Daoy (cell line): ENCODE measurements at regions not wholly inside any gene's neighbourhood (a gene's known extent, or its start where the extent isn't known, plus 50 kb on each side); places are given as distances from the start of the nearest gene placed in this dataset.
"Not testable (repeated sequence)": the region's sequence is repeated elsewhere in the genome, so short reads cannot be mapped to it uniquely, and the experiment has no call there.

Experiments
- DNase-seq: peaks from one replicate; pipeline ENCODE4 v3.0.0-alpha.2; 2015; ENCODE audit warnings: low read depth

DNA sequence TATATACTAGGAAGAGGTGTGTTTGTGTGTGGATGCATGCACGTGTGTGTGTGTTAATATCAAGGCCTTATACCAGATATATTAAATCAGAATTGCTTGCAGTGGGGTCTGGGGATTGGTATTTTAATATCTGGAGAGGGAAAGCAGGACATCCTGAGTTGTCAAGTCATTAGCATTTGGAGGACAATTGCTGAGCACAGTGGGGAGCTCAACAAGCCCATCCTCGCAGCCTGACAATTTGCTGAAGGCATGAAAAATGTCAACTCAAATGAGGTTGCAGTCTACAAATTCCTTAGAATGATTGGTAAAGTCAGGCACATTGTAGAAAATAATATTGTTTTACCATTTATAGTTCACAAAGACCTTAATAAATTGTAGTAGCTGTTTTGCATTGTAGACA lies 627.4 kb downstream of the LRRC70 start:
- no peak for DNase-seq

DNA sequence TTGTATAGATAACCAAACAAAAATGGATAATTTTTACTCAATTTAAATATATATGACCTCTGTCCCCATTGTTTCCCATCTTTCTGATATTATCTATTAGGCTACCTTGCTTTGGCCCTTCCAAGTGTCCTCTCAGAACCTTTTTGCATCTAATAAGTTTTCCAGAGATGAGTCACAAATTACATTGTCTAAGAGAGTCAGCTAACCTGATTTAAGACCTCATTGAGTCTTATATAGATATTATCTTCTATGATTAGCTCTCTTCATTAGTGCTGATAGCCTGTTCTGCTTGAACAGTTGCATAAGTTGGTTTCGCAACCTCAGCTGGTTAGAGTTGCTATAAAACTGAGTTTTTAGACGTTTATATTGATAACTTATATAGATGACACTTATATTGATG lies 623.1 kb downstream of the LRRC70 start:
- DNase-seq: no peak

DNA sequence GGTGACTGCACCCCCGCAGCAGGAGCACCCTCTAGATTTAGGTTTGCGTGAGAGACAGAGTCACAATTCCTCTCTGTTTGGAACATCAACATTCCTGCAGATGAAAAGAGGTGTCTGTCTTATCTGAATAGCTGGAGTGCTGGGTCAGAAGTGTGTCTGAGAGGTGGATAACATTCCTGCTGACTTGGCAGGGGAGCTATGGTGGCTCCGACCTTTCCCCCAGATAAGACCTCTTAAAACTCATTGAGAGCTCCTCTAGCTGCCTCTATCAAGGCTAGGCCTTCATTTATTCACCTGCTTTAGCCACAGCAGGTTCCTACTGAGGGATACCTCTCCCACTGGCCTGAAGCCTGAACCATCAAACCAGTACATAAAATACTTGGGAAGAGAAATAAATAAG lies 615.5 kb downstream of the LRRC70 start:
- no peak for DNase-seq

- DNase-seq: not testable (repeated sequence)
Measured at GRCh38 chr5:63180190-63180589, 601.6 kb downstream of the LRRC70 start.

GRCh38 chr5:63175850-63176249 lies 597.2 kb downstream of the LRRC70 start:
- no peak for DNase-seq

- no peak for DNase-seq
Measured at GRCh38 chr5:63170486-63170885, 591.9 kb downstream of the LRRC70 start.

GRCh38 chr5:63164838-63165535 lies 586.4 kb downstream of the LRRC70 start:
- DNase-seq: no peak

- DNase-seq: no peak
Measured at GRCh38 chr5:63164339-63164738, 585.7 kb downstream of the LRRC70 start.

DNA sequence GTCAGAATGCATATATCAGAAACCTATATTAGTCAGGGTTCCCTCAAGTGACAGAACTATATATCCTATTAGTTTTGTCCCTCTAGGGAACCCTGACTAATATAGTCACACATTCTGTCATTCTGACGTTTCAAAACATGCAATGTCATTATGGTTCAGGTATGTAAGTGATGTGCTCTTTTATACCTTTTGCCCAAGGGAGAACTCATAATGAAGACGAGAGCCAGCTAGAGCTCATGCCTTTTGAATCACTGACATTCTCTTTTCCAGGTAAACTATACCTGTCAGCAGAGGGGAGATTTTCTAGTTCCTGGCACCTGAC lies 576.7 kb downstream of the LRRC70 start:
- DNase-seq: no peak

GRCh38 chr5:63154476-63155309 lies 576.1 kb downstream of the LRRC70 start:
- DNase-seq: no peak

DNA sequence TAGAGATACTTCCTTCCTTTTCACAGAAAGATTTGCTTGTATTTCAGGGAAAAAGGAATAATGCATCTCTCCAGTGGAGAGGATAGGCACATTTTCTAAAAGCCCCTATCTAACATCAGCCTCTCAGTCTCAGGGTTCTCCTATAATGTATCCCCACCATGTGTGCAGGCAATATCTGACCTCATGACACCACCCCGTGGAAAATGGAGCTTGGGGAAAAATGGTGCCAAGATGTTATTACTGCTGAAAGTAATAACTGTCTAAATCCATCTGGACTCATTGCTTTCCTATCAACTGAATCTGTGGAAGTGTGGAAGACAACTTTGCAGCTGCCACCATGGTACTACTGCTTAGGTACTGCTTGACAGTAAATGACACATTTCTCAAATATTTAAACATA lies 574.3 kb downstream of the LRRC70 start:
- DNase-seq: no peak

- no peak for DNase-seq
Measured at GRCh38 chr5:63145167-63145566, 566.5 kb downstream of the LRRC70 start.

DNA sequence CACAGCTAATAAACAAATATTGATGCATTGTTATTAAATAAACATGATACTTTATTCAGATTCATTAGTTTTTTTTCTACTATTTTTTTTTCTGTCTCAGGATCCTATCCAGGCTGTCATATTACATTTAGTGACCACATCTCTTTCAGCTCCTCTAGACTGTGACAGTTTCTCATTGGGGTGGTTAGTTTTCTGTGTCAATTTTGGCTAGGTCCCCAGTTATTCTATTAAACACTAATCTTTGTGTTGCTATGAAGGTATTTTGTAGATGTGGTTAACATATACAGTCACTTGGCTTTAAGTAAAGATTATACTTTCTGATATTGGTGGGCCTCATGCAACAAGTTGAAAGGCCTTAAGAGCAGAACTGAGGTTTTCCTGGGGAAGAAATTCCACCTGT lies 563.0 kb downstream of the LRRC70 start:
- no peak for DNase-seq

DNA sequence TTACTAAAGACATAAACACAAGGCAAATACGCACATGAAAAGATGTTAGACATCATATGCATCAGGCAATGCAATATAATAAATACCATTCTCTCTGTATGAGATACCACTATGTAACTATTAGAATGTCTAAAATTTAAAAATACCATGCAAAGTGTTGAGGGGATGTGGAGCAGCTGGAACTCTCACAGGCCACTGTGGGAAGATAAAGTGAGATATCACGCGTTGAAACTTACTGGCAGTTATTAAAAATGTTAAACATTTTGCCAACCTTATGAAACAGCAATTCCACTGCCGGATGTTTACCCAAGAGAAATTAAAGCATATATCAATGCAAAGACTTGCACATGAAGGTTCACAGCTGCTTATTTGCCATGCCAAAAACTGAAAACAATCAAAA lies 556.7 kb downstream of the LRRC70 start:
- no peak for DNase-seq

GRCh38 chr5:63131626-63132285 lies 553.1 kb downstream of the LRRC70 start:
- DNase-seq: no peak

DNA sequence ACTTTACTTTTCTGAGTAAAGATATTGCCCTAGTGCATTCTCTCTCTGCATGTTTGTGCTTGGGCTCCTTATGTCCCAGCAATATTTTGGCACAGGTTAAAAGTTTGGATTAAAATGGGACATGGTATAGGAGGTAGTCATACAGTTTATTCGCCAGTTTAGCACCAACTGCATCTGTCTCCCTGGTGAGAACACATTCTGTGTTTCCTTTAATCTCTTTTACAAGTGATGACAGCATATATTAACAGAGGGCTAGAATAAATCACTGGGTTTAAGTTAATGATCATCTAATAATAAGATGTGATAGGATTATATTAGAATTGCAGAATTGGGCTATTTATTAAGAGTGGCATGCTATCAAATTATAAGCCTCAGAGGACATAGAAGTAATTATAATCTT lies 550.1 kb downstream of the LRRC70 start:
- no peak for DNase-seq

DNA sequence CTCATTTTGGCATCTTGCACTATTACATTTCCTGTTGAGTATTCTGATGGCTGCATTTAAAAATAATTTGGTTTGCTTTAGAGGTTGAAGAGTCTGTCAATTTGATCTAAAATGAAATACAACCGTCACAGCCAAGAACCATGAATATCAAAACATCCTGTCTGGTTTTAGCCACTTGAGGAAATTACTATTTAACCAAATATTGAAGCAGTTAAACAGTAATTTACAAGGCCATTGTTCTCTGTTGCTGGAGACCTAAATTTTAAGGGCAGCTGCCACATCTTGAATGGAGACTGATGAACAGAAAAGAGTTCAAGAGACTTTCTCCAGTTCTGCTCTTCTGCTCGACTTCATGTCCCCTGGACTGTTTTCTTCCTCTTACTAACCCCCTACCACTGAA lies 549.4 kb downstream of the LRRC70 start:
- no peak for DNase-seq

- no peak for DNase-seq
Measured at GRCh38 chr5:63127054-63127453, 548.4 kb downstream of the LRRC70 start.

GRCh38 chr5:63125862-63126261 lies 547.2 kb downstream of the LRRC70 start:
- no peak for DNase-seq

DNA sequence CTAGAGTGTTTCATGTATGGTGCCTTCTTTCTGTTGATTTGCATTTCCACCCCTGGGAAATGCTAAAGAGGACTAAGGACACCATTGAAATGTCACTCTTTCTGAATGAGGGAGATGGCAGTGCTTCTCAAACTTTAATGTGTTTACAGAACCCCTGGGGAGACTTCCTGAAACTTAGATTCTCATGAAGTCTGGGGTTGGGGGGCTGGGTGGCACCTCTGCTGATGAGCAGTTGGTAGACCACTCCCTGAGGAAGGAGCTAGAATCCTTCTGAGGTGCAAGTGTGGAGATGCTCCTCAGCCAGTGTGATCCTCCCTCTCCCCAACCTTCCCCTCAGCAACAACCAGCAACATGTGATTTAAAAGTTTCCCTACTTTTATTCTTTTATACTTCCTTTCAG lies 546.8 kb downstream of the LRRC70 start:
- no peak for DNase-seq

GRCh38 chr5:63124266-63124665 lies 545.6 kb downstream of the LRRC70 start:
- no peak for DNase-seq

DNA sequence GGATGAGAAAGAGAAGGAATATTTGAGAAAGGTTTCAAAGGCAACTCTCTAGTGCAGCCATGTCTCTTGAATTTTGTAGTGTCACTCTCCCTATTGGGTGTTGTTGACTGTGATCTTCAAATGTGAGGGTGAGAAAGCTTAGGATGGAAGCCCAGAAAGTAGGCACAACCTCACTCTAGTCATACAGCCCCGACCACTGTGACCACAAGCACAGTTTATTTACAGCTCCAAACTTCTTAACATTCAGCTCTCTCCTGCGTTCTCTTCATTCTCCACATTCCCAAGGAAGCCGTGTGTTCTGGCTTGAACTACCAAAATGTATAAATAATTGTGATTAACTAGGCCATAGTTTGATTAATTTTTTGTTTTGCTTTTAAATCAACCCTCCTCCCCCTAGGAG lies 542.9 kb downstream of the LRRC70 start:
- no peak for DNase-seq

- DNase-seq: no peak
Measured at GRCh38 chr5:63118221-63118620, 539.6 kb downstream of the LRRC70 start.
